PC-9 (cell line): ENCODE measurements at regions not wholly inside any gene's neighbourhood (a gene's known extent, or its start where the extent isn't known, plus 50 kb on each side); places are given as distances from the start of the nearest gene placed in this dataset.

ENCODE experiments used
- EZH2 ChIP-seq: fragments of 200-600 bp; sonication (generic); IDR thresholded peaks from 2 replicates; pipeline ENCODE4 v1.8.0; 2017; ENCODE audit warnings: antibody characterized with exemption, low read depth
- TF ChIP-seq, protein P1 (sequence below): fragments of 200-600 bp; sonication (generic); conservative IDR thresholded peaks from 2 replicates; pipeline ENCODE4 v1.6.1; 2017; ENCODE audit warnings: mixed run types, antibody characterized with exemption, mild to moderate bottlenecking, moderate library complexity

GRCh38 chr6:156654919-156655918, 122.0 kb upstream of the ARID1B start:
- TF ChIP-seq, protein P1, sequence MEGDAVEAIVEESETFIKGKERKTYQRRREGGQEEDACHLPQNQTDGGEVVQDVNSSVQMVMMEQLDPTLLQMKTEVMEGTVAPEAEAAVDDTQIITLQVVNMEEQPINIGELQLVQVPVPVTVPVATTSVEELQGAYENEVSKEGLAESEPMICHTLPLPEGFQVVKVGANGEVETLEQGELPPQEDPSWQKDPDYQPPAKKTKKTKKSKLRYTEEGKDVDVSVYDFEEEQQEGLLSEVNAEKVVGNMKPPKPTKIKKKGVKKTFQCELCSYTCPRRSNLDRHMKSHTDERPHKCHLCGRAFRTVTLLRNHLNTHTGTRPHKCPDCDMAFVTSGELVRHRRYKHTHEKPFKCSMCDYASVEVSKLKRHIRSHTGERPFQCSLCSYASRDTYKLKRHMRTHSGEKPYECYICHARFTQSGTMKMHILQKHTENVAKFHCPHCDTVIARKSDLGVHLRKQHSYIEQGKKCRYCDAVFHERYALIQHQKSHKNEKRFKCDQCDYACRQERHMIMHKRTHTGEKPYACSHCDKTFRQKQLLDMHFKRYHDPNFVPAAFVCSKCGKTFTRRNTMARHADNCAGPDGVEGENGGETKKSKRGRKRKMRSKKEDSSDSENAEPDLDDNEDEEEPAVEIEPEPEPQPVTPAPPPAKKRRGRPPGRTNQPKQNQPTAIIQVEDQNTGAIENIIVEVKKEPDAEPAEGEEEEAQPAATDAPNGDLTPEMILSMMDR = no peak
- no peak for TF ChIP-seq EZH2
